ENCODE measurements at regions not wholly inside any gene's neighbourhood (a gene's known extent, or its start where the extent isn't known, plus 50 kb on each side); places are given as distances from the start of the nearest gene placed in this dataset.
A peak's percentile ranks its signal among the peaks of the same experiment; 100 is the strongest.
"Not testable (repeated sequence)": the region's sequence is repeated elsewhere in the genome, so short reads cannot be mapped to it uniquely, and the experiment has no call there.

DNA sequence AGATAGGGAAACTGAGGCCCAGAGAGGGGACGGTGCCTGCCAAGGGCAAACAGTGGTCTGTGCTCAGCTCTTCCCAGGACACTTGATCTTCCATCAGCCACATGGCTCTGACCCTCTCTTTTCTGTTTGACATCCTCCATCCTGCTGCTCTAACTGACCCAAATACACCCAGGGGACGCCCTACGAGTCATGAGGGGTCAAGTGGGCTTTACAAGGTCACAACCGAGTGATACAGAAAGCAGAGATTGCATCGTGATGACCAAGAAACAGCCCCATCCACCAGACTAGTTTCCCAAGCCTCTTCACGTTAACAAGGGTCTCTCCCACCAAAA, 131.2 kb upstream of the UNC5B start:
- no peak for DNase-seq (ENCODE audit: low read depth)

DNA sequence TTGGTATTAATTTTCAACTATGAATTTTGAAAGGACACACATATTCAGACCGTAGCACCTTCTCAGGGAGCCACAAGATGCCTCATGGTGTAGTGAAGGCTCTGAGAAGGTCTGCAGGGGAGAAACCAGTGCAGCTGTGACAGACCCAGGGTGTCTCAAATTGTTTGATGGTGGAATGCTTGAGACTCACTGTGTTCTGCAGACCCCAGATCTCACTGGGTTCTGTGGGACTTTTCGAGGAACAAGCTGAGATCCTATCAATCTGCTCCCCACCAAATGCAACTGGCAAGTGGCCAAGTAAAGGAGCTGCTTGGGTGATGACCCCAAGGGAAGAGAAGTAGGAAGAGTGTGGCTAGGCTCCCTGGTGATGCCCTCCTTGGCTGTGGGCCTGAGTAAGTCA, 130.5 kb upstream of the UNC5B start:
- no peak for DNase-seq (ENCODE audit: low read depth)

DNA sequence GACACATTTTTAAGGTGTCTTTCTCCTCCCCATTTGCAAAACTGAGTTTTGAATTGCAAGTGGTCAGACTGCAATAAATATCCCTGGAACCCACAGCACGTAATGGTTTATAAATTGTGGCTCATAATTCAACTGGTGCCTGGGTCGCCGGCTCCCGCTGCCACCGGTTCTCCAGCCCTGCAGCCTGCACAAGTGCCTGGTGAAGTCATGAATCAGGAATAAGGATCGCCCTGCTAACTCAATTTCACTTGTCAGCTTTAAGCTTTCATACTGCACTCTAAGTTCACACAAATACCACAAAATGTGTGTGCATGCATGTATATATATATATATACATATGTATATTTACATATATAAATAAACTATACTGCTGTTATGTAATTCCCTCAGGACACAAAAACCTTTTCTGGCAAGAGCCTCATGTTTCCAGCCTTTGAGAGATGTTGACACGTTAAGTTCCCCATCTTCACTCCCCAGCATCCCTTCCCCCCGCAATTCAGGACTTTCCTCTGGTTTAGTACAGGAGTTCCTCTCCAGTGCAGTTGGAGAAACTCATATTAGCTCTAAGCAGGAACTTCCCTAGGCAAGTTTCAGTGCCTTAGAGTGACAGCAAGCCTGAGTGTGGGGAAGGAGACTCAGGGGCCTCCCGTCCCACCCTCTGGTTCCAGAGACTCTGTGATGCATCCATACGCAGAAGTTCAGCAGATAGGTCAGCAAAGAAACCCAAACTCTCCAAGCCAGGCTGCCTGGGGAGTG, 129.2 kb upstream of the UNC5B start:
- no peak for DNase-seq (ENCODE audit: low read depth)

DNA sequence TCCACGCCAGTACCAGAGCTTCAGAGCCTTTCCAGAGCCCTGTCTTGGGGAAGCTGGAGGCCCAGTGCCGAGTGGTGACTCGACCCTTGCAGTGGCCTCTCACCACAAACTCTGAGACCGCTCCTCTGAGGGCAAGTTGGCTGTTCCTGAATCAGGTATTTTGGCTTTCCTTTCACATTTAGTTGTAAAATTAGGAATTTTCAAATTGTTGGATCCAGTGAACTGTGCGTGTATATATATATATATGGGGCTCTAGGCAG, 128.7 kb upstream of the UNC5B start:
- no peak for DNase-seq (ENCODE audit: low read depth)

DNA sequence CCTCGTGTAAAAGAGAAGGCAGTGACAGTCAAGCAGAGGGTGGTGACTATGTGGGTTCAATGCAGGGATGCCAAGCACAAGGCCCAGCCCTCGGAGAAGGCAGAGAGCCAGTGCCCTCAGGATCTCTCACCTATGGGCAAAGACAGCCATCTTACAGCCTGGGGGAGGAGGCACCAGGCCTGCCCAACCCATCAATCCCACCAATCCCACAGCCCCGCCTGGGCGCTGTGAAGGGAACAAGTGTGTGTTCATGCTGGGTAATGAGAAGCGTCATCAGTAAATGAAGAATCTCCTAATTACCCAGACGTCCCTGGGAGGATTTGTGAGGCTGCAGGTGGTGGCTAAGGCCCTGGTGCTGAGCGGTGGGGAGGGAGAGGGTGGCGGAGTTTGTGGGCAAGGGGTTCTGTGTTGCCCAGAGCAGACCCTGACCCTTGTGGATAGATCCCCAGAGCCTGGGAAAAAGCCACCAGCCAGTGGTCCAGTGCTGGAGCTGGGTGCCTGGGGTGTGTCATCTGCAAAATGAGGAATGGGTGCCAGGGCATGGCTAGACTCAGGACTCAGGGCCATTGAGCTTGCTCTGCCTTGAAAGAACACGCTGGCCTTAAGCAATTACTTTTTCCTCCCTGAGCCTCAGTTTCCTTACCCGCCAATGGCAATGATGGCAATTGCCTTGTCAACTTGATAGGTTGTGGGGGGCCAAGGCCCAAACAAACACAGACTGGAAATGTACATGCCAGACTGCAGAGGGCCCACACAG, 128.1 kb upstream of the UNC5B start:
- no peak for DNase-seq (ENCODE audit: low read depth)

DNA sequence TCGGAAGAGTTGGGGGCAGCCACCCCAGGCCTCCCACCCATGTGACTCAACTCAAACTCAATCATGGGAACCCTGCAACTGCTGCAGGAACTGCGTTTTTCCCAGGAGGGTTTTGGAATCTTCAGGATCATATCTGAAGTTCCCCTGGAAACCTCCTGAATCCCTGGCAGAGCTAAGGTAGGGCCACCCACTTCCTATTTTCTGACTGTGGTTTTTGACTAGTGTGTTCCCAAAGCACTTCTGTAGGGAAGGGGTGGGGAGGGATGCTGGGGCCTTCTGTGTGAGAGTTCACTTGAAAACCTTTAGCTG, 127.6 kb upstream of the UNC5B start:
- DNase-seq (ENCODE audit: low read depth) = no peak

DNA sequence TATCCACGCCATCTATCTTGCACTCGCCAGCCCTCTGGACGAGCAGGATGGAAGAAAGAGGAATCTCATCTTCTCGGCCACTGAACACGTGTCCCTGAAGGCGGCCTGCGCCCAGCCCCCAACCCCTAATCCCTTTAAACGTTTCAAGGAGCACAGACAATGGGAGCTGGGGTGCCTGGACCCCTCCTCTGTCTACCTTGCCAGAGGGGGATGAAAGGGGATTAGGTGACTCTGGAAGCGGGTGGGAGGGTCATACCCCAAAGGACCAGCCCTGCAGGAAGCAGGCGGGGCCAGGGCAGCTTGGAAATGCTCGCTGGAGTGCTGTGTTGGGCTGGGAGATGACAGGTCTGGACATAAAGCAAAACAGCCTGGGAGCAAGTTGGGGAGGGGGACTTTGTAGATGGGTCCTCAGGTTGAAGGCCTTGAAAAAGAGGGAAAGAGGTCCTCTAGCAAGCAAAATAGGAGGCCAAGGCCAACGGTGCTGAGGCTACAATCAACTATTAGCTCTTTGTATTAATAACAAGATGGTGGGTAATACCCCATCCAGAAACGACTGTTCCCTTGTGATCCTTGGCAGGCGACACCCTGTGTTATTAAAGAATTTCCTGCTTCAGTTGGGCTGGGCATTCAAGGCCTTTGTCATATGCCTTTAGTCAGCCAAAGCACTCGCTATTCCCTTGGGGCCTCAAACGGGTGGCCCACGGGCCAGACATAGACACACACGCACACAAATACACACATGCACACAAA, 126.5 kb upstream of the UNC5B start:
- no peak for DNase-seq (ENCODE audit: low read depth)

DNA sequence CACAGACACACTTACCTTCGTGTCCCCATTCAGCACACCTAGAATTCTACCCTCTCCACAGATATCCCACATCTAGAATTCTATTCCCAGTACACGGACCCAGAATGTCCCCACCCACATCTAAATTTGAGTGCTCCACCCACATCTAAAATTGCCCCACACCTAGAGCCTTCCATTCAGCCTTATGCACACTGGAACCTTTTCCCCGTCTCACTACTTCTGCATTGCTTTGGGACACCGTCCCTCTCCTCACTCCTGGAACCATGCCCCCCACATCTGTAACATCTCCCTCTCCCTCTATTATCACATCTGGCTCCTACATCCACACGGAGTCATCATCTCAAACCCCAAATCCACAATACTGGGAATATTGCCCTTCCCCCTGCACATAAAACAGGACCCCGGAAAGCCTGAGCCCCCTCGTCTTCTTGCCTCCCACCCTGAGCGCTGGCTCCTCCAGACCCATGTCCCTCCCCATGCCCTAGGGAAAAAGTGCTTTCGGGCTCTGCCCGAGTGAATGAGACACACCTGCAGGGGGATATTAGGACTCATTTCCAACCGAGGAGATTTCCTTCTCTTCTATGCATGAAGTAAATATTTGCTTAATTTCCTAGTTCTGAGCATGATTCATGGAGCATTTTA, 125.8 kb upstream of the UNC5B start:
- no peak for DNase-seq (ENCODE audit: low read depth)

DNA sequence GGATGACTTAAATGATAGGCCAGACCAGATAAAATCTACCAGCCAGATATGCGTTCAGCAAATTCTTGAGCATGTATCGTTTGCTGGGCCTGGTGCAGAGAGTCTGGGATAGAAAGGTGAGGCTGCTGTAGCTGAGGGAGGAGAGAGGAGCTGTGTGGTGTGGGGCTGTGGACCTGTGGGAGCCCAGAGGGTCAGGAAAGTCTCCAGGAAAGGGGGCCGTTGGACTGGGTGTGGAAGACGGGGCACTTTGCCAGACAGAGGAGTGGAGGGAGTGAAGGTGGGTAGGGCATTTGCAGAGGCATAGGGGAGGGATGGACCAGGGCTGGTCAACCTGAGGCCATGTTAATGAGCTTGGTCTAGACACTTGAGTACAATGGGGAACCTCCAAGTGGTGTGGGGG, 124.7 kb upstream of the UNC5B start:
- no peak for DNase-seq (ENCODE audit: low read depth)

DNA sequence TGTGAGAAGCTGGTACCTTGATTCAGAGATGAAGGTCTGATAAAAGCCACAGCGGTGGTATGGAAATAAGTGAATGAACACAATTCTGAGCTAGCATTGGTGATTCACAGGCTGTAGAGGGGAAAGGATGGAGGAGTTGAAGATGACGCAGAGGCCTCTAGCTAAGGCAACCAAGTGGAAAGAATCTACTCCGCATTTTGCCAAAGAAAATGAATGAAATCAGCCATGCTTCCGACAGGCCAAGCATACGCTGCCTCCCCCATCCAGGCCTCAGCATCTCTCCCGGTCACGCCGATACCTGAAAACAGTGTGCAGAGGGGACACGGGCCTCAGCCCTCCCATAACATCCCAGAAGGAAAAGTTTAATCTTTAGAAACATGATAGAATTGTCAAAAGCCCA, 124.3 kb upstream of the UNC5B start:
- no peak for DNase-seq (ENCODE audit: low read depth)

DNA sequence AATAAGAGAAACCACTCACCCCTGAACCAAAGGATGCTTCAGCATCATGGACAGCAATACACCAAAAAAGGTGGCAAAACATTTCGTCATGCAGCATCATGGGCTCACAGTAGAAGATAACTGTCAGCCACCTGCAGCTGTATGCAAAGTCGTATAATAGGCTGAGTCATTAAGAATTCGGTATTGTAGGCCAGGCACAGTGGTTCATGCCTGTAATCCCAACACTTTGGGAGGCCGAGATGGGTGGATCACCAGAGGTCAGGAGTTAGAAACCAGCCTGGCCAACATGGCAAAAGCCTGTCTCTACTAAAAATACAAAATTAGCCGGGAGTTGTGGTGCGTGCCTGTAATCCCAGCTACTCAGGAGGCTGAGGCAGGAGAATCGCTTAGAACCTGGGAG, 123.8 kb upstream of the UNC5B start:
- not testable (repeated sequence) for DNase-seq (ENCODE audit: low read depth)

DNA sequence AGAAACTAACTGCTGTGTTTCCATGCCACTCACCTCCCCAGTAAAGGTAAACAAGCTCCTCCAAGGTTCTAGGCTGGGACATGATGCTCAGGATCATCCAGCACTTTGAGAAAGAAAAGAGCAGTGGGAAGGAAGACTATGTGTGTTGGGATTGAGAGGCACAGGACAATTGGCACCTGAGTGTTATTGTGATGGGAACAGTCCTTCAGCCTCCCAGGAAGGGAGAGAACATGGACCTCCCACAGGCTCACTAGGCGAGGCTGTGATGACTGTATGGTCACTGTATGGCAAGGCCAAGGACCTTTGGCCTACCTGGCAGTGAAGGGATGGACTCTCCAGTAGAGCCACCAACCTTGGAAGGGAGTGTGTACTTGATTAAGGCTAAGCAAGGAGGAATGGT, 123.2 kb upstream of the UNC5B start:
- no peak for DNase-seq (ENCODE audit: low read depth)

DNA sequence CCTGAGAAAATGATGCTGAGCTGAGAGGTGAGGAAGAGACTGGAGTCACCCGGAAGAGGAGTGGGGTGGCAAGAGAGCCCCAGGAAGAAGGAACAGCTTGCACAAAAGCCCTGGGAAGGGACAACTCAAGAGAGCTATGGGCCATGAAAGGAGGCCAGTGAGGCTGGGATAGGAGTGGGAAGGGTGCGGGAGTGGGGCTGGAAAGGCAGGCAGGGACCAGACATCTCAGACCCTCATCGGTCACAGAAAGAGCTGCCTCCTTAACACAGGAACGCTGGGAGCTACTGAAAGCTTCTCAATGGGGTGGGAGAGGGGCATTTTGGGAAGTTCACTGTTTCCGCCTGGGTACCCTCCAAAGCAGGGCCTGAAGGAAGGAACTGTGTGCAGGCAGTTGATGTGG, 122.0 kb upstream of the UNC5B start:
- DNase-seq (ENCODE audit: low read depth) = no peak

DNA sequence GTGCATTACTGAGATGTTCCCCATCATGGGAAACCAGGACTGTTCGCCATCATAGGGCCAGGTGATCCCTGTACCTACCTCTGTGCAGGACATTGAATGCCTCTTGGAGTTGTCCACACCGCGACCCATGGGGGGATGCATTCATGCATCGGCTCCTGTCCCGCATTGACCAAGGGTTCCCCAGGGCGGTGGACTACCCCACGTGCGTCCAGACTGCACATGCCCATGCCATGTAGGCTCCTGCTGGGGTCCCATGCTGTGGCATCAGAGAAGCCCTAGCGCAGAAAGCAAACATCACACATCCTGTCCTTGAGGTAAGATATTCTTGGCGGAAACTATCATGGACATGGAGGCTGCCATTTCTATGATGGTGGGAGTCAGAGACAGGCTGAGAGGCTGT, 121.6 kb upstream of the UNC5B start:
- DNase-seq (ENCODE audit: low read depth) = no peak

DNA sequence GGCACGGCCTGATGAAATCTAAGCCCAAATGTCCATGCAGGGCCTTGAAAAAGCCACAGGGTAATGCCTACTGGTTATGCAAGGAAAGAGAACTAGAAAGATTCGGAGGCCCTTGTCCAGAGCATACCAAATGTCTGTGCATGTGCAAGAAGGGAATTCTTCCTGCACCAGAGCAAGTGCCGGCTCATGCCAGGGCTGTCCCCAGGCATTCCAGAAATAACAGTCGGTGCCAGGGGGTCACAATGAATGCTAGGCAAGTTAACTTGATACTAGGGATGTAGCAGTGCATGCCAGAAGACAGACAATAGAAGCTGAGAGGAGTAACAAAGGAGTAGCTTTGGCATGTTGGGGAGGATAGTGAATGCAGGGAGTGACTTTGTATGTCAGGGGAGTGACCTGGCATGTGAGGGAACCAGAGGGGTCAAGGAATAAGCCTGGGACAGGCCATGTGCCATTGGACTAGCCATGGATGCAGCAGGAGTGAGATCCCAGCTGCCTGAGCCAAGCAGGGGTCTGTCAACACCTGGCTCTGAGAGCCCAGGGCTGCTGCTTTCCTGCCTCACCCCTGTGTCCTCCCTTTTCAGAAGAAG, 119.5 kb upstream of the UNC5B start:
- peak; percentile 71 for DNase-seq (ENCODE audit: low read depth)

DNA sequence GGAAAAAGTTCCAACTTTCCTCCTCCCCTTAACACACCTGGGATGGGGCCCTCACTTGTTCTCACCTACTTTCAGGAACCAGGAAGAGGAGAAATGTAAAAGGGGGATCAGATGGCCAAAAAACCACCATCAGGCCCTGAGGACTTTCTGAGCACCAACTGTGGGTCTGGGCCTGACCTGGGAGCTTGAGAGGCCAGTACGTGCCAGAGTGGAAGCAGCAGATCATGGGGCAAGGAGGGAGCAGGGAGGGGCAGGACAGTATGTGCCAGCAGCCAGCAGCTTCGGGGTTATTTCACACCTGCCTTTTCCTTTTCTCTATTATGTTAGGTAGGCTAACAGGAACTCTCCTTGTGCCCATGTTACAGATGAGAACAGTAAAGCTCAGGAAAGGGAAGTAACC, 118.8 kb upstream of the UNC5B start:
- no peak for DNase-seq (ENCODE audit: low read depth)

DNA sequence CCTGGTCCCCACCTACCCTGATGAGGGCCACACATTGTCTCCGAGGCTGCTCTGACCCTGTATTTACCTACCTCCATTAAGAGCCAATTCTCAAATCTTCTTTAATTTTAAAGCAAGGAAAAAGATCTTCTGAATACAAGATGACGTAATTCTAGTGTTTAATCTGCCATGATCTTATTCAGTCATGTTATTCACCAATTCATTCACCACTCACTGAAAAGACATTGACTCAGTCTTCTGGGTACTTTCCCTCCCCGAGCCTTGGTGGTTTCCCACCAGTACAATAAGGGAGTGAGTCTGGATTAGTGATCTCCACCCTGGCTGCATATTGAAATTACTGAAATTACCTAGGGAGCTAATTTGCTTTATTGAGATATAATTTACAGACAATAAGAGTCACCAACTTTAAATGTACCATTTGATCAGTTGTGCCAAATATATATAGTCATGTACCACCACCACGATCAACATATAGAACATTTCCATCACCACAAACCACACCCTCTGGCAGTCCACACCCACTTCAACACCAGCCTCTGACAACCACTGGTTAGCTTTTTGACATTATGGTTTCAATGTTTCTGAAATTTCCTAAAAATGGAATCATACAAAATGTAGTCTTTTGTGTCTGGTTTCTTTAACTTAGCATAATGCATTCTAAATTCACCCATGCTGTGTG, 117.5 kb upstream of the UNC5B start:
- DNase-seq (ENCODE audit: low read depth) = no peak

DNA sequence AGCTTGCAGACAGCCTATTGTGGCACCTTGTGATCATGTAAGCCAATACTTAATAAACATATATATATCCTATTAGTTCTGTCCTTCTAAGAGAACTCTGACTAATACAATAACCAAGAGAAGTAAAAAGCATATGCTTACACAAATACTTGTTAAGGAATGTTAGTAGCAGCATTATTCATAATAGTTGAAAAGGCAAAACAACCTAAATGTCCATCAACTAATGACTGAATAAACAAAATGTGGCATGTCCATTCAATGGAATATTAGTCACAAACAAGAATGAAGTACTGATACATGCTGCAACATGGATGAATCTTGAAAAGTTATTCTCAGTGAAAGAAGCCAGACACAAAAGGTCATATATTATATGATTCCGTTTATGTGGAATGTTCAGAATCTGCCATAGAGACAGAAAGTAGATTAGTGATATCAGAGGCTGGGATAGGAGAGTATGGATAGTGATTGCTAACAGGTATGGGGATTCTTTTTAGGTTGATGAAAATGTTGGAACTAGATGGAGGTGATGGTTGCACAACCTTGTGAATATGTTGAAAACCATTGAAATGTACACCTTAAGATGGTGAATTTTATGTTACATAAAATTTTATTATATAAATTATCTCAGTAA, 112.5 kb upstream of the UNC5B start:
- DNase-seq (ENCODE audit: low read depth) = no peak

DNA sequence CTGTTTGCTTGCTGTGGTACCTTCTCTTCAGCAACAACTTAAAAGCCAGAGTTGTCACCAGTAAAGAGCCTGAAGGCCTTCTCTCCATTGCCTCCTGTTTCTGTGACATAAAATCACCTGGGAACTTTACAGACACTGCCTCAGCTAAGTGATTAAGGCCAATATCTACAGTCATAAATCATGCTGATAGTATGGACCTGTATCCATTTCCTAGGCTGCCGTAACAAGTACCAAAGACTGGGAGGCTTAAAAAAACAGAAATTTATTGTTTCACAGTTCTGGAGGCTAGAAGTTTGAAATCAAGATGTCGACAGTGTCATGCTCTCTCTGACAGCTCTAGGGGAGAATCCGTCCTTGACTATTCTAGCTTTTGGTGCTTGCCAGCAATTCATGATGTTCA, 108.4 kb upstream of the UNC5B start:
- DNase-seq (ENCODE audit: low read depth) = no peak

DNA sequence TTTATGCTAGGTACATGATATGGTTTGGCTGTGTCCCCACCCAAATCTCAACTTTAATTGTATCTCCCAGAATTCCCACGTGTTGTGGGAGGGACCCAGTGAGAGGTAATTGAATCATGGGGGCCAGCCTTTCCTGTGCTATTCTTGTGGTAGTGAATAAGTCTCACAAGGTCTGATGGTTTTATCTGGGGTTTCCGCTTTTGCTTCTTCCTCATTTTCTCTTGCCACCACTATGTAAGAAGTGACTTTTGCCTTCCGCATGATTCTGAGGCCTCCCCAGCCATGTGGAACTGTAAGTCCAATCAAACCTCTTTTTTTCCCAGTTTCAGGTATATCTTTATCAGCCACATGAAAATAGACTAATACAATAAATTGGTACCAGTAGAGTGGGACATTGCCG, 106.2 kb upstream of the UNC5B start:
- DNase-seq (ENCODE audit: low read depth) = not testable (repeated sequence)

DNA sequence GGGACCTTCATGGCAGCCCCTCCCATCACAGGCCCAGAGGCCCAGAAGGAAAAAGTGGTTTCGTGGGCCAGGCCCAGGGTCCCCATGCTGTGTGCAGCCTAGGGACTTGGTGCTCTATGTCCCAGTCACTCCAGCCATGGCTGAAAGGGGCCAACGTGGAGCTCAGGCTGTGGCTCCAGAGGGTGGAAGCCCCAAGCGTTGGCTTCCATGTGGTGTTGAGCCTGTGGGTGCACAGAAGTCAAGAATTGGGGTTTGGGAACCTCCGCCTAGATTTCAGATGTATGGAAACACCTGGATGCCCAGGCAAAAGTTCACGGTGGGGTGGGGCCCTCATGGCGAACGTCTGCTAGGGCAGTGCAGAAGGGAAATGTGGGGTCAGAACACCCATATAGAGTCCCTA, 105.3 kb upstream of the UNC5B start:
- DNase-seq (ENCODE audit: low read depth) = not testable (repeated sequence)

Data from myocyte (in vitro differentiated cells).